ENCODE measurements at regions not wholly inside any gene's neighbourhood (a gene's known extent, or its start where the extent isn't known, plus 50 kb on each side); places are given as distances from the start of the nearest gene placed in this dataset.

GRCh38 chr6:55696041-55696440 is 117.0 kb upstream of the HMGCLL1 start:
- no peak for TF ChIP-seq RELA (IDR thresholded peaks at IDR 0.05; ENCODE audit: borderline replicate concordance, partially characterized antibody)
- no peak for TF ChIP-seq NBN (IDR thresholded peaks at IDR 0.05)
- TF ChIP-seq NKRF (conservative IDR thresholded peaks at IDR 0.05) = no peak
- TF ChIP-seq SUZ12 (IDR thresholded peaks at IDR 0.05; ENCODE audit: unreplicated experiment) = no peak
- no peak for TF ChIP-seq NR2C2 (IDR thresholded peaks at IDR 0.05; ENCODE audit: borderline replicate concordance, control insufficient read depth, insufficient read length, low read depth)
- no peak for TF ChIP-seq BCL11A (IDR thresholded peaks at IDR 0.05; ENCODE audit: low read depth, low read length)
- TF ChIP-seq TBL1XR1 (IDR thresholded peaks at IDR 0.05; ENCODE audit: low read depth, low read length) = no peak
- TF ChIP-seq SMC3 (IDR thresholded peaks at IDR 0.05; ENCODE audit: borderline replicate concordance, low read length) = no peak
- TF ChIP-seq ZNF622 (IDR thresholded peaks at IDR 0.05) = no peak
- TF ChIP-seq ELK1 (IDR thresholded peaks at IDR 0.05; ENCODE audit: low read depth, low read length) = no peak
- no peak for TF ChIP-seq ASH2L (IDR thresholded peaks at IDR 0.05; ENCODE audit: borderline replicate concordance, low read depth)
- TF ChIP-seq EED (IDR thresholded peaks at IDR 0.05; ENCODE audit: low read depth) = no peak
- TF ChIP-seq TAF1 (IDR thresholded peaks at IDR 0.05; ENCODE audit: borderline replicate concordance, low read depth, low read length) = no peak
- TF ChIP-seq ZNF274 (IDR thresholded peaks at IDR 0.05; ENCODE audit: insufficient read depth, insufficient read length) = no peak
- TF ChIP-seq ZBED1 (IDR thresholded peaks at IDR 0.05; ENCODE audit: borderline replicate concordance) = no peak
- no peak for TF ChIP-seq PAX8 (IDR thresholded peaks at IDR 0.05)
- TF ChIP-seq CBX3 (IDR thresholded peaks at IDR 0.05; ENCODE audit: borderline replicate concordance, low read depth) = no peak
- TF ChIP-seq BMI1 (IDR thresholded peaks at IDR 0.05; ENCODE audit: borderline replicate concordance) = no peak
- no peak overlapping the region for H3K9ac ChIP-seq (ENCODE audit: control insufficient read depth, insufficient read depth, low read length)
- H4K20me1 ChIP-seq (ENCODE audit: control insufficient read depth, insufficient read depth) = no peaks in the 10 kb centered on the region
- intact Hi-C loops (cut with micrococcal nuclease; ENCODE audit: unreplicated experiment) = no loop called here
- POLR2A ChIA-PET = no interaction called here
- no peak overlapping the region for H3K4me2 ChIP-seq (ENCODE audit: control insufficient read depth, insufficient read depth)
- H3K79me2 ChIP-seq (ENCODE audit: control insufficient read depth, insufficient read depth, low read length) = no peaks in the 10 kb centered on the region
- H3K27me3 ChIP-seq (replicated peaks in 1 of 2; ENCODE audit: control insufficient read depth in 2 of 2, insufficient read depth in 2 of 2, low read length in 1 of 2) = no peaks in the 10 kb centered on the region
- no peaks in the 10 kb centered on the region for H3K4me1 ChIP-seq (ENCODE audit: control insufficient read depth, insufficient read depth, low read length)
- WGBS (ENCODE audit: insufficient coverage, insufficient replicate concordance, low lambda C conversion rate, missing lambda C conversion rate) = 0% methylated on average over 2 of the region's 2 CpGs
- H3K36me3 ChIP-seq (ENCODE audit: control insufficient read depth in 2 of 2, insufficient read depth in 2 of 2, low read length in 1 of 2) = no peaks in the 10 kb centered on the region
- FAIRE-seq (no peak), DNase-seq (ENCODE audit: low read depth, low spot score) (no peak), ATAC-seq (no peak)
- no peak overlapping the region for H3K27ac ChIP-seq (ENCODE audit: control insufficient read depth, insufficient read depth)
- RAD21 ChIA-PET (ENCODE audit: unreplicated experiment) = no interaction called here
- no peak overlapping the region for H2AFZ ChIP-seq (ENCODE audit: control insufficient read depth, low read depth, low read length)
- H3K9me3 ChIP-seq (replicated peaks; ENCODE audit: control insufficient read depth, insufficient read depth, low read length) = no peaks in the 10 kb centered on the region
- in situ Hi-C loops (cut with MboI) = no loop called here
- no peak overlapping the region for H3K4me3 ChIP-seq
- CTCF ChIA-PET = no interaction called here
- BruUV-seq (replicated peaks) = no TSS peak
- SMC1A ChIA-PET (ENCODE audit: uncharacterized antibody, unreplicated experiment) = no interaction called here

Measured in GM12878 (cell line).